Right cardiac atrium (tissue), 5 donors: ENCODE measurements at regions not wholly inside any gene's neighbourhood (a gene's known extent, or its start where the extent isn't known, plus 50 kb on each side); places are given as distances from the start of the nearest gene placed in this dataset.
"Not testable (repeated sequence)": the region's sequence is repeated elsewhere in the genome, so short reads cannot be mapped to it uniquely, and the experiment has no call there.

Experiments
- ATAC-seq, 2 donors: fragments of 200-7000 bp; cut with Tn5 transposase; one replicate each; pipeline versions ENCODE4 v1.8.0 to v1.9.1; 2020; ENCODE audit warnings: moderate library complexity in 2 of 2, mild to moderate bottlenecking in 1 of 2
- DNase-seq, 3 donors: peaks; one replicate each; pipeline ENCODE4 v3.0.0-alpha.2; 2020
- H3K27ac ChIP-seq: one replicate; pipeline ENCODE4 v1.5.1; 2013; ENCODE audit warnings: mild to moderate bottlenecking, low read length, control low read depth, moderate library complexity
- H3K27me3 ChIP-seq: one replicate; pipeline ENCODE4 v1.6.1; 2013; ENCODE audit not compliant: control insufficient read depth, insufficient read depth
- H3K4me1 ChIP-seq: one replicate; pipeline ENCODE4 v1.6.1; 2013; ENCODE audit warnings: low read length; ENCODE audit not compliant: control insufficient read depth, insufficient read depth
- H3K4me3 ChIP-seq: one replicate; pipeline ENCODE4 v1.5.1; 2013; ENCODE audit warnings: low read length, control low read depth
- H3K9me3 ChIP-seq: one replicate; pipeline ENCODE4 v1.6.1; 2013; ENCODE audit warnings: low read length; ENCODE audit not compliant: control insufficient read depth
- WGBS: extraction: QIAGEN DNeasy Blood & Tissue Kit; methylation state at CpG from one replicate; pipeline ENCODE4 v1.1.7; 2013; 5-methylcytosine and 5-hydroxymethylcytosine counted together
- intact Hi-C, 4 donors: fragments of 100-400 bp; cut with DNase I; formaldehyde crosslinking; loops; one replicate each; pipeline versions ENCODE4 v1.11.0 to v1.14.0; 2022 to 2023
- donor health status: healthy with polysubstance abuse.
- donor health status: DM: no; HTN: yes; CAD: no.
- donor health status: DM: no; HTN: no; CAD: no.
- donor health status: DM: no; HTN: yes; CAD: no; lungs with severe emphysema.
- donor health status: DM: yes; HTN: yes; CAD: no.

DNA sequence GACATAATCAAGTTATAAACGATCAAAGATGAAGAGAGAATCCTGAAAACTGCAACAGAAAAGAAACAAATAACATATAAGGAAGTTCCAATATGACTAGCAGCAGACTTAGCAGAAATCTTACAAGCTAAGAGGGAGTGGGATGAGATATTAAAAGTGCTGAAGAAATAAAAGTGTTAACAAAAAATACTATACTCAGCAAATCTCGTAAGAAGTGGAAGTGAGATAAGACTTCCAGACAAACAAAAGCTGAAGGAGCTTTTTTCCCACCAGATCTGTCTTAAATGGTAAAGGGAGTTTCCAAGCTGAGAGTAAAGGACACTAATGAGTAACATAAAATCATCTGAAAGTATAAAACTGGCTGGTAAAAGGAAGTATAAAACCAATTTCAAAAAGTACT, 2036.0 kb upstream of the C9orf72 start:
- H3K4me1 ChIP-seq: no peaks in the 10 kb centered on the region
- no peaks in the 10 kb centered on the region for H3K27me3 ChIP-seq
- WGBS: 52% methylated on average over 2 of the region's 2 CpGs
- H3K9me3 ChIP-seq: no peaks in the 10 kb centered on the region
- intact Hi-C loops: no loop called here
- DNase-seq (no peak), ATAC-seq (no peak)
- no peak overlapping the region for H3K4me3 ChIP-seq
- H3K27ac ChIP-seq: no peak overlapping the region

DNA sequence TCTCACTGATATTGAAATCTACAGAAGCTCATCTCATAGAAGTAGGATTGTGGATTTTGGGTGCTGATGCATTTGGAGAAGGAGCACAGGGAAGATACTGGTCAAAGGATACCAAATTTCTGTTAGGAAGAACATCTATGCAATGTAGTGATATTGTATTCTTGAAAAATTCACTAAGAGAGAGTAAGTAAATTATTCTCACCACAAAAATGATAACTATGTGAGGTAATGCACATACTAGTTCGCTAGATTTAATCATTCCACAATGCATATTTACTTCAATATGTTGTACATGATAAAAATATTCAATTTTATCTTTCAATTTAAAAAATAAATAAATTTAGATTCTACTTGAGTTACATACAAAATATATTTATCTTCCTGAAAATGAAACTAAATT, 2040.5 kb upstream of the C9orf72 start:
- intact Hi-C loops: no loop called here
- no peak overlapping the region for H3K4me3 ChIP-seq
- no peaks in the 10 kb centered on the region for H3K4me1 ChIP-seq
- no peak overlapping the region for H3K27ac ChIP-seq
- H3K27me3 ChIP-seq: no peaks in the 10 kb centered on the region
- WGBS: 74% methylated on average over 1 of the region's 1 CpG
- ATAC-seq (no peak), DNase-seq (no peak)
- no peaks in the 10 kb centered on the region for H3K9me3 ChIP-seq

DNA sequence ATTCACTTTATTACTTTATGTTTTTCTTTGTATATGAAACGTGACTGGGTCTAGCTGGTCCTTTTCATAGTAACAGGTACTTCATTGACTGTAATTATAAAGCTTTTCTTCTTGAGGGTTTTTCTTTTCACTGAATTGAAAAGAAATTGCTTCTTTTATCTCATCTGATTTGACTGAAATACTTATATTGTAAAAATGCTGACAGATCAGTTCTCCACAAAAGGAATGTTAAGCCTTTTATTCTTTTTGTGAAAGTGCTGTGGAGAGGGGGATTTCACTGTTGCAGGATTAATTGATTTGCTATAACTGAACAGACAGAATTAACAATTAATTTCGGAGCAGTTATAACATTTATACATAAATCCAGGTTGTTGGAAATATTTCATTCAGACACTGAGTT, 2043.6 kb upstream of the C9orf72 start:
- DNase-seq: no peak
- intact Hi-C loops: no loop called here
- no peak for ATAC-seq
- Histone ChIP-seq H3K4me1 (no peaks in the 10 kb centered on the region), H3K27me3 (no peaks in the 10 kb centered on the region), H3K9me3 (no peaks in the 10 kb centered on the region), H3K4me3 (no peak overlapping the region), H3K27ac (no peak overlapping the region)
- 62% methylated on average over 2 of the region's 2 CpGs for WGBS

DNA sequence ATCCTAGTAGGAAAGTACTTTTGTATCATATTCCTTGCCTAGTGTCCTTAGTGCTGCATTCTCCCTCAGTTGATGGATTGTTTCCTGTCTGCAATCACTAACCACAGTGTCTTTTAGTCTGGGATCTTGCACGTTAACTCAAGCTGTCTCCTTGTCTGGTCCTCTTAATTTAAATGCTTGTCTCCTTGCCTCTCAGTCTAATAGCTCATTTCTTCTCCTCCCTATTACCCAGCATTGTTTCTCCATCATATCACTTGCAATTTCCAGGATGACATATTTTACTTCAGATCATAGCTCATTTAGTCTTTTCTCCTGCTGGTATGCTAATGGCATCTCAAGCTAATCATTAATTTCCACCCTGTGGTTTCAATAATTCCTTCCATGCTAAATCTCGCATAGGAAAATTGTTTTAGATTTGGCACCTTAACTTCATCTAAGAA, 2052.0 kb upstream of the C9orf72 start:
- WGBS: 29% methylated on average over 2 of the region's 2 CpGs
- no peak for DNase-seq

DNA sequence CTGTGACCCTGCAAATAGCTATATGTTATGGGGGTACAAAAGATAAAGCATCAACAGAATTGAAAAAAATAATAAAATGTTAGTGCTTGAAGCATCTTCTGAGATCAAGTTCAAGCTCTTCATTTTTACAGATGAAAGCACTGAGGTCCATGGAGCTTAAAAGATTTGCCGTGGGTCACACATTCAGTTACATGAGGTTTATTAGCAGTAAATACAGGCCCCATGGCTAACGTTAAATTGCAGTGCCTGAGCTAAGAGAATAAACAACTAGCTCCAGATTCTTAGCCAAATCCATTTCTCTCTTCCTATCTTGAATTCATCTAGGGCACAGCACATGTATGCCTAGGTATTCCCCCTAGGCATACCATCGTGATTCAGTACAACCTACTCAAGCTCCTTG, 2052.7 kb upstream of the C9orf72 start:
- 73% methylated on average over 3 of the region's 3 CpGs for WGBS
- no peak overlapping the region for H3K4me3 ChIP-seq
- H3K27ac ChIP-seq: no peak overlapping the region
- no peak for DNase-seq
- H3K9me3 ChIP-seq: no peaks in the 10 kb centered on the region
- no peaks in the 10 kb centered on the region for H3K4me1 ChIP-seq
- ATAC-seq: no peak
- H3K27me3 ChIP-seq: no peaks in the 10 kb centered on the region
- intact Hi-C loops: no loop called here

More for the DNA sequence above, 2052.0 kb upstream of the C9orf72 start:
- no peak for ATAC-seq
- intact Hi-C loops: no loop called here
- Histone ChIP-seq H3K27ac (no peak overlapping the region), H3K27me3 (no peaks in the 10 kb centered on the region), H3K4me3 (no peak overlapping the region), H3K9me3 (no peaks in the 10 kb centered on the region), H3K4me1 (no peaks in the 10 kb centered on the region)

DNA sequence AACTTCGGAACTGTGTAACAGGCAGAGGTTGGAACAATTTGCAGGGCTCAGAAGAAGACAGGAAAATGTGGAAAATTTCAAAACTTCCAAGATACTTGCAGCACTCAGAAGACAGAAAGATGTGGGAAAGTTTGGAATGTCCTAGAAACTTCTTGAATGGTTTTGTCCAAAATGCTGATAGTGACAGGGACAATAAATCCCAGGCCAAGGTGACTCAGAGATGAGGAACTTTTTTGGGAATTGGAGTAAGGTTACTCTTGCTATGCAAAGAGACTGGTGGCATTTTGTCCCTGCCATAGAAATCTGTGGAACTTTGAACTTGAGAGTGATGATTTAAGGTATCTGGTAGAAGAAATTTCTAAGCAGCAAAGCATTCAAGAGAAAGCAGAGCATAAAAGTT, 2055.6 kb upstream of the C9orf72 start:
- ATAC-seq, H3K4me1 ChIP-seq, intact Hi-C loops, H3K27ac ChIP-seq, H3K9me3 ChIP-seq, H3K27me3 ChIP-seq, H3K4me3 ChIP-seq, DNase-seq: not testable (repeated sequence)
- WGBS: 57% methylated on average over 1 of the region's 1 CpG

DNA sequence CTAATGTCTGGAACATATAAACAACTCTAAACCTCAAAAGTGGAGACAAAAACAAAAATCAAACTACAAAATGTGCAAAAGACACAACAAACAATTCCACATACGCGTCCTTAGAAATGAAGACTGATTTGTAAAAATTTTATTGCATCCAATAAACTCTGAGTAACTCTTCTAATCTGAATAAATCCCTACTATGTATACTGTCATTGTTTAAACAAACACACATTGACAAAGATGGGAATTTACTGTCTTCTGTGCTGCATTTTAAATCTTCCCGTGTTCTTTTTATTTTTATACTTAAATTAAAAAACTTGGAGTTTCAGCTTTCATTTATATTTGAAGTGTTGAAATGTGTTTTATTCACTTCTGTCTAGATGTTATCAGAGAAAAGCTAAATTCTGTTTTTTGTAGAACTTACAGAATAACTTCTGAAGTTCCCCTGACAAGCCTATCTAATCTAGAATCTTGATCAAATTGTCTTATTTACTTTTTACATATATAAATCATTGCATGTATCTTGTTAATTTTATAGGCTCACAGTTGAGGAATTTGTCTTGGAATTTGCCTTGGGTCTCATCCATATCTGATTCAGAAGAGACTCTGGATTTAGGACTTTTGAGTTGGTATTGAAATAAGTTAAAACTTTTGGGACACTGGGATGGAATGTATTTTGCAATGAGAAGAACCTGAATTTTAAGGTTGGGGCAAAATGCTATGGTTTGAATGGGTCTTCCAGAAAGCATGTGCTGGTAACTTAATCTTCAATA, 2064.4 kb upstream of the C9orf72 start:
- WGBS: 92% methylated on average over 3 of the region's 3 CpGs
- intact Hi-C loops: loop anchor here in 1 of 4 donors (5.0 kb wide), 1 partner anchor 35 kb away; no protein-coding TSS in a partner anchor
- H3K9me3 ChIP-seq: no peaks in the 10 kb centered on the region
- DNase-seq (no peak), ATAC-seq (no peak)
- no peak overlapping the region for H3K27ac ChIP-seq
- H3K4me1 ChIP-seq: no peaks in the 10 kb centered on the region
- no peak overlapping the region for H3K4me3 ChIP-seq
- H3K27me3 ChIP-seq: no peaks in the 10 kb centered on the region

DNA sequence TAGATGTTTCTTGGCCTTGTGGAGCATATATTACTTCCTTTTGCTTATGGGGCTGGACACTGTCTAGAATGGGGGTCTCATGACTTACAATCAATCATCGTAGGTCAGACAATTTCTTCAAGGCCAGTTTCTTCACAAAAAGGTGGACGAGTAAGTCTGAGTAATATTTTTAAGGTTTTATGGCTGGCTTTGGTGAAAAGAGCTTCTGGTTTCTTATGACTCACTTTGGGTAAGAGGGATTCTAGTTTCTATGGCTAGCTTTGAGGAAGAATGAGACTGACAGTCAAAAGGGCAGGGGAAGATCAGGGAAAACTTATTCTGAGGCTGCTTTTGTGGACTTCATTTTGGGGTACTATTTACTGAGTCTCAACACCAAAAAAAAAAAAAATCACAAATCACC, 2067.2 kb upstream of the C9orf72 start:
- Histone ChIP-seq H3K9me3 (no peaks in the 10 kb centered on the region), H3K27me3 (no peaks in the 10 kb centered on the region), H3K27ac (no peak overlapping the region), H3K4me1 (no peaks in the 10 kb centered on the region), H3K4me3 (no peak overlapping the region)
- DNase-seq: no peak
- WGBS: 69% methylated on average over 2 of the region's 2 CpGs
- no peak for ATAC-seq
- intact Hi-C loops: no loop called here

DNA sequence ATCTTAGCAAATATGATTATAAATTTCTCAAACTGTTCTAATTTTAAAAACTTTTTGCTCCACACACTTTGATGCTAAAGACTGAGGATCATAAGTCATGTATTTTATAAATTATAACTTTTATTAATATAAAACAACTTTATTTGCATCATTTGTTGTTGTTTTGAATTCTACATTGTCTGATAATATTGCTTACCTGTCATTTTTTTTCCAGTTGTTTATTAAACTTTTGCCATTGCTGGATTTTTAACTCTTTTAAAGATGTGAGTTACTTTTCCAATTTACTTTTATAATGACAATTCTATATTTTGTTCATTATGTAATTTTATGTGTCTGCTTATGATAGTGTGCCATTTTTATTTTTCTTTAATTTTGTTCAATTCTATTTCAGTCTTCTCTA, 2071.2 kb upstream of the C9orf72 start:
- Histone ChIP-seq H3K9me3 (no peaks in the 10 kb centered on the region), H3K4me1 (no peaks in the 10 kb centered on the region), H3K4me3 (no peak overlapping the region), H3K27me3 (no peaks in the 10 kb centered on the region), H3K27ac (no peak overlapping the region)
- ATAC-seq (no peak), DNase-seq (no peak)
- intact Hi-C loops: no loop called here

DNA sequence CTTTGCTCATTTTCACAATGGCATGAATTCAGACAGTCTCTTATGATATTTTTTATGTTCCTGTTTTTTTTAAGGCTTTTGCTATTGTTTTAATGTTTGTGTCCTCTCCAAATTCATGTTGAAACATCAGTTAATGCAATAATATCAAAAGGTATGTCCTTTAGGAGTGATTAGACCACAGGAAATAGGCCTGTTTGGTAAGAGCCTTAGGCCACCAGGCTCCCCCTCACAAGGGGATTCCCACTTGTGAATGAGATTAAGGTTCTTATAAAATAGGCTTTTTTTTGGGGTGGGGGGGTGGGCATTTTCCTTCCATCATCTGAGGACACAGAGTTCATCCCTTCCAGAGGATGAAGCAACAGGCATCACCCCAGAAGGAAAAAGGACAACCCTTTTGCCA, 2074.2 kb upstream of the C9orf72 start:
- Histone ChIP-seq H3K27ac (no peak overlapping the region), H3K27me3 (no peaks in the 10 kb centered on the region), H3K4me3 (no peak overlapping the region), H3K4me1 (no peaks in the 10 kb centered on the region), H3K9me3 (no peaks in the 10 kb centered on the region)
- DNase-seq: no peak
- intact Hi-C loops: no loop called here
- no peak for ATAC-seq

DNA sequence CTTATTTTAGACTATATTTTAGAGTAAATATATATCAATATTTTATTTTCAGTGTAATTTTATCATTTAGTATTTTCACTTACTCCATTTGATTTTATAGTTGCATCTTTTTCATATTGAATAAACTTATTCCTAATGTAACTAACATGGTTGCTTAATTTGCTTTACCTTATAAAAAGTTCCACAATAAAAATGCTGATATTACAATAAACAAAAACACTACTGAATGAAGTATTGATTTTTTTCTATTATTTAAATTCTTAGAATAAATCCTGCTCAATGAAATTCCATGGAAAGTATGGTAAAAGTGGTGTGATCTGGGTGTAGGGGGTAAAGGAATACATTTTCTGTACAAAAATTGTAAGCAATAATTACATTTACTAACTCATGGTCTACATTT, 2074.9 kb upstream of the C9orf72 start:
- Histone ChIP-seq H3K9me3 (no peaks in the 10 kb centered on the region), H3K4me3 (no peak overlapping the region), H3K27me3 (no peaks in the 10 kb centered on the region), H3K4me1 (no peaks in the 10 kb centered on the region), H3K27ac (no peak overlapping the region)
- intact Hi-C loops: no loop called here
- ATAC-seq: no peak
- DNase-seq: no peak

DNA sequence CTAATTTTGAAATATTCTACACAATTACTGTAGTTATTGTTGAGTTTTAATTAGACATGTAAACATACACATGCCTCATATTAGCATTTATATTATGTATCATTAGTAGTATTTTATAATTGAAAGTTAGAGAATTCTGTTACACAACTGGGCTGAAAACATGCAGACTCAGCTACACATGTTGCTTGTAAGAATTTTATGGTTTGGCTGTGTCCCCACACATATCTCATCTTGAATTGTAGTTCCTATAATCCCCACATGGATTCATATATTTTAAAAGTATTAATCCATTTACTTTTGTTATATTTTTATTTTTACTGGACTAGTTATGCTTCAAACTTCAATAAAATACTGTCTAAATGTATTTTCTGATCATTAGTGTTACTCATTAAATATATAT, 2075.3 kb upstream of the C9orf72 start:
- intact Hi-C loops: no loop called here
- no peak for ATAC-seq
- Histone ChIP-seq H3K4me3 (no peak overlapping the region), H3K27me3 (no peaks in the 10 kb centered on the region), H3K27ac (no peak overlapping the region), H3K4me1 (no peaks in the 10 kb centered on the region), H3K9me3 (no peaks in the 10 kb centered on the region)
- no peak for DNase-seq
